Superior temporal gyrus (tissue), 1 donor: ENCODE measurements at regions not wholly inside any gene's neighbourhood (a gene's known extent, or its start where the extent isn't known, plus 50 kb on each side); places are given as distances from the start of the nearest gene placed in this dataset.

Experiments used
- DNase-seq: peaks from one replicate; pipeline ENCODE4 v3.0.0-alpha.2; 2016; ENCODE audit errors: extremely low spot score

GRCh38 chr1:59238333-59238934 lies 58.5 kb upstream of the FGGY start:
- no peak for DNase-seq

GRCh38 chr1:59238993-59239392 lies 57.9 kb upstream of the FGGY start:
- no peak for DNase-seq

- DNase-seq = no peak
Observed at GRCh38 chr1:59241909-59242308, 55.0 kb upstream of the FGGY start.

GRCh38 chr1:59242370-59242769 lies 54.5 kb upstream of the FGGY start:
- DNase-seq = no peak

GRCh38 chr1:59243550-59243949 lies 53.3 kb upstream of the FGGY start:
- no peak for DNase-seq

GRCh38 chr1:59243978-59244377 lies 52.9 kb upstream of the FGGY start:
- no peak for DNase-seq

- DNase-seq = no peak
Observed at GRCh38 chr1:59244891-59245290, 52.0 kb upstream of the FGGY start.
